PC-9 (cell line): ENCODE measurements at regions not wholly inside any gene's neighbourhood (a gene's known extent, or its start where the extent isn't known, plus 50 kb on each side); places are given as distances from the start of the nearest gene placed in this dataset.

Source experiments
- EZH2 ChIP-seq: fragments of 200-600 bp; sonication (generic); IDR thresholded peaks from 2 replicates; pipeline ENCODE4 v1.8.0; 2017; ENCODE audit warnings: antibody characterized with exemption, low read depth
- TF ChIP-seq, protein P1 (sequence below): fragments of 200-600 bp; sonication (generic); conservative IDR thresholded peaks from 2 replicates; pipeline ENCODE4 v1.6.1; 2017; ENCODE audit warnings: mixed run types, antibody characterized with exemption, mild to moderate bottlenecking, moderate library complexity

DNA sequence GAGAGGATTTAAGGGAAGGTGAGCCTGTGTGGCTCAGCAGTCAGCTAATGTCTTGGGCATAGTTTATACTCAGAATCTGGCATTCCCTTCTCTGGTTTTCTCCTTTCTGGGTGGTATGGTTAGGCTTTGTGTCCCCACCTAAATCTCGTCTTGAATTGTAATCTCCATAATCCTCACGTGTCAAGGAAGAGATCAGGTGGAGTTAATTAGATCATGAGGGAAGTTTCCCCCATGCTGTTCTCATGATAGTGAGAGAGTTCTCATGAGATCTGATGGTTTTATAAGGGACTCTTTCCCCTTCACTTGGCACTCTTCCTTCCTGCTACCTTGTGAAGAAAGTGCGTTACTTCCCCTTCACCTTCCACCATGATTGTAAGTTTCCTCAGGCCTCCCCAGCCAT, 169.8 kb upstream of the PELI2 start:
- TF ChIP-seq, protein P1, sequence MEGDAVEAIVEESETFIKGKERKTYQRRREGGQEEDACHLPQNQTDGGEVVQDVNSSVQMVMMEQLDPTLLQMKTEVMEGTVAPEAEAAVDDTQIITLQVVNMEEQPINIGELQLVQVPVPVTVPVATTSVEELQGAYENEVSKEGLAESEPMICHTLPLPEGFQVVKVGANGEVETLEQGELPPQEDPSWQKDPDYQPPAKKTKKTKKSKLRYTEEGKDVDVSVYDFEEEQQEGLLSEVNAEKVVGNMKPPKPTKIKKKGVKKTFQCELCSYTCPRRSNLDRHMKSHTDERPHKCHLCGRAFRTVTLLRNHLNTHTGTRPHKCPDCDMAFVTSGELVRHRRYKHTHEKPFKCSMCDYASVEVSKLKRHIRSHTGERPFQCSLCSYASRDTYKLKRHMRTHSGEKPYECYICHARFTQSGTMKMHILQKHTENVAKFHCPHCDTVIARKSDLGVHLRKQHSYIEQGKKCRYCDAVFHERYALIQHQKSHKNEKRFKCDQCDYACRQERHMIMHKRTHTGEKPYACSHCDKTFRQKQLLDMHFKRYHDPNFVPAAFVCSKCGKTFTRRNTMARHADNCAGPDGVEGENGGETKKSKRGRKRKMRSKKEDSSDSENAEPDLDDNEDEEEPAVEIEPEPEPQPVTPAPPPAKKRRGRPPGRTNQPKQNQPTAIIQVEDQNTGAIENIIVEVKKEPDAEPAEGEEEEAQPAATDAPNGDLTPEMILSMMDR, result no peak
- no peak for TF ChIP-seq EZH2
